HFF-Myc (cell line): ENCODE measurements at regions not wholly inside any gene's neighbourhood (a gene's known extent, or its start where the extent isn't known, plus 50 kb on each side); places are given as distances from the start of the nearest gene placed in this dataset.
"Not testable (repeated sequence)": the region's sequence is repeated elsewhere in the genome, so short reads cannot be mapped to it uniquely, and the experiment has no call there.

Experiments used
- DNase-seq: peaks from one replicate; pipeline ENCODE4 v3.0.0-alpha.2; 2011; ENCODE audit warnings: low read depth; ENCODE audit errors: extremely low read depth
- H3K4me3 ChIP-seq: replicated peaks from 2 replicates; pipeline ENCODE4 v1.5.1; 2011; ENCODE audit warnings: low read depth, mild to moderate bottlenecking, control low read depth, low read length
- CTCF ChIP-seq: IDR thresholded peaks from 2 replicates; pipeline ENCODE4 v1.5.1; 2012; ENCODE audit warnings: mild to moderate bottlenecking, low read depth, low read length, control low read depth; ENCODE audit errors: missing control alignments

DNA sequence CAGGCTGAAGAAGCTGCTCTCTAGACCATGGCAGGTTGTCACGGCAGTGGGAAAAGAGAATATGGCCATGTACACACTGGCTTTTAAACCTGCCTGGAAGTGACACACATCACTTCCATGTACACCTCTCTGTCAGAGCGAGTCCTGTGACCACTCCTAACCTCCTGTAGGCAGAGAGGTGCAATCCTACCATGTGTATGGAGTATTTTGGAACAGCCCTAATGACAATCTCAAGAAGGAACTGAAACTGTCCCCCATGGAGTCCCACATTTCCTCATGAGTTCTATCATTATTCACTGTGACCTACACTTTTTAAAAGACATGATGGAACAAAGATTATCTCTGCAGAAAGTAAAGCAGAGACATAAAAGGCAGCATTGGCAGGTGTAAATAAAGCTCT lies 153.4 kb upstream of the PFN2 start:
- DNase-seq = no peak
- H3K4me3 ChIP-seq = no peak overlapping the region

GRCh38 chr3:150123249-150123648 lies 152.6 kb upstream of the PFN2 start:
- DNase-seq, H3K4me3 ChIP-seq: not testable (repeated sequence)

More for the DNA sequence above, 153.4 kb upstream of the PFN2 start:
- no peak for TF ChIP-seq CTCF

DNA sequence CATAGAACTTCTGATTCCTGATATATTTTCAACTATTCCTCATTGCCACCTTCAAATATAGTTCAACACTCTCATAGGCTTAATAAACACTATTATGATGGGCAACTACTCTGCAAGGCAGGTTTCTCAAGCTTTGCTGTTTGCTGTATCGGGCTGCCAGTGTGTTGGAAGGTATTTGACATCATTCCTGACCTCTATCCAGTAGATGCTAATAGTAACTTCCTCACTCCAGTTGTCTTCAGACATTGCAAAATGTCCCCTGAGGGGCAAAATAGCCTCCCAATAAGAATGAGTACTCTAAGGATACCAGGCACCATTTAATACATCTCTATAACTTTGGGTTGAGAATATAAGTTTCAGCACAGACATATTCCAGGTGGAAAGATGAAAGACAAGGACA lies 147.5 kb upstream of the PFN2 start:
- no peak for DNase-seq
- H3K4me3 ChIP-seq = no peak overlapping the region
- no peak for TF ChIP-seq CTCF

DNA sequence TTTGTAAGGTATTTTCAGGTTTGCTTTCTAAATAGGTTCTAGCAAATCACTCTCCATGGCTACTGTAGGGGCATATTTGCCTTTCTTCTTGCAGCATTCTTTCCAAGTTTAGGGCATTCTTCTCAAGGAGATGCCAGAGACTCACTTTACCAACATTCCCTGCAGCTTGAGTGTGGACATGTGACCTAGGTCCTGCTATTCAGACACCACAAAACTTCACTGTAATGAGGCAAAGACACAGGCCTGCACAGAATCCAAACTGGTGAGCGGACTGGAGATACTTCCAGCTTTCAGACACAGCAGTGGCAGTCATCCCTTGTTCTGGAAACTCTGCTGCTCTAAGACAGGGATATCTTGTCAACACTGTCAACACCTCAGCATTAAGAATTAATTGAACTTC lies 146.4 kb upstream of the PFN2 start:
- TF ChIP-seq CTCF = no peak
- no peak overlapping the region for H3K4me3 ChIP-seq

GRCh38 chr3:150116196-150116595 lies 145.5 kb upstream of the PFN2 start:
- no peak for TF ChIP-seq CTCF
- DNase-seq = no peak
- no peak overlapping the region for H3K4me3 ChIP-seq

More for the DNA sequence above, 146.4 kb upstream of the PFN2 start:
- no peak for DNase-seq

DNA sequence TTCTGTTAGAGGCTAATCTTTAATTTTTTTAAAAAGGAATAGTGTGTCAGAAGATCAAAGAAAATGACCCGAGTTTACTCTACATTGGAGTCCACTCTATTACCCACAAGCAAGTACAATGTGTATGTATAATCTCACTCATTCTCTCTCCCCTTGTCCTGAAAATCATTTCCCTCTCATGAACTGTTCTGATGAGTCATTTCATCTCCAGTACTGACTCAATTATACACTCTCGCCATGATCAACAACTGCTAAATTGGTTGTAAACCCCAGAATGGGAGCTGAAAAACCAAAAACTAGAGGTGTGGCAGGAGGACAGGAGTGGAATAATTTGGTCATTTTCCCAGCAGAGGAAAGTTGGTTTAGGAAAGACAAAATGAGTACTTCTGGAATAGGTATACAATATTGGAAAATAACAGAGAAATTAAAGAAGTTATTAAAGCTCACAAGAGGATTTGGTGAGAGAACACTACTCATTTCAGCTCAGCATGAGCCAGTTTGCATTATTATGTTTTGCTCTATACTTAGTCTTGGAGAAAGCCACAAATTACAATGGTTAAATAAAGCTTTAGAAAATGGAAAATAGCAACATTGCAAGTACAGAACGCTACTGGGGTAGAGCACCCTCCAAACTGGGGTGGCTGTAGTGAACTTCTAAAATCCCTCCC lies 144.3 kb upstream of the PFN2 start:
- no peak for TF ChIP-seq CTCF
- no peak overlapping the region for H3K4me3 ChIP-seq
- no peak for DNase-seq

DNA sequence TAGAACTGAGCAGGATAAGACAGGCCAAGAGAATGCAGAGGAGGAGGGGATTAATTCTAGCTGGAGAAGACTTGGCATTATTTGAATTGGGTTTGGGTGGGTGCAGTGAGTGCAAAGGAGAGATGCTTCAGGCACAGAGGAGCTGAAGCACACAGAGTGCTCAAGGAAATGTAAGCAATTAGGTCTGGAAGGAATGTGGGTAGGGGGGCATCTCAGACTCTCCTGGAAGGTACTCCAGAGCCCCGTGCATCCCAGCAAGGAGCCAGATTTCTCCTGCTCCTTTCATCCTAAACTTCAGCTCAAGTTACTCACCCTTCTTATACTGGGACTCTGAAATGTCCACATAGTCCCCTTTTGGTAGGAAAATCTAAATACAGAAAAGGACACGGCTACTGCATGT lies 143.6 kb upstream of the PFN2 start:
- H3K4me3 ChIP-seq = no peak overlapping the region
- no peak for TF ChIP-seq CTCF
- no peak for DNase-seq
